ENCODE measurements at regions not wholly inside any gene's neighbourhood (a gene's known extent, or its start where the extent isn't known, plus 50 kb on each side); places are given as distances from the start of the nearest gene placed in this dataset.

- no peak for TF ChIP-seq ZFX (IDR thresholded peaks at IDR 0.05)
- TF ChIP-seq, protein P1, sequence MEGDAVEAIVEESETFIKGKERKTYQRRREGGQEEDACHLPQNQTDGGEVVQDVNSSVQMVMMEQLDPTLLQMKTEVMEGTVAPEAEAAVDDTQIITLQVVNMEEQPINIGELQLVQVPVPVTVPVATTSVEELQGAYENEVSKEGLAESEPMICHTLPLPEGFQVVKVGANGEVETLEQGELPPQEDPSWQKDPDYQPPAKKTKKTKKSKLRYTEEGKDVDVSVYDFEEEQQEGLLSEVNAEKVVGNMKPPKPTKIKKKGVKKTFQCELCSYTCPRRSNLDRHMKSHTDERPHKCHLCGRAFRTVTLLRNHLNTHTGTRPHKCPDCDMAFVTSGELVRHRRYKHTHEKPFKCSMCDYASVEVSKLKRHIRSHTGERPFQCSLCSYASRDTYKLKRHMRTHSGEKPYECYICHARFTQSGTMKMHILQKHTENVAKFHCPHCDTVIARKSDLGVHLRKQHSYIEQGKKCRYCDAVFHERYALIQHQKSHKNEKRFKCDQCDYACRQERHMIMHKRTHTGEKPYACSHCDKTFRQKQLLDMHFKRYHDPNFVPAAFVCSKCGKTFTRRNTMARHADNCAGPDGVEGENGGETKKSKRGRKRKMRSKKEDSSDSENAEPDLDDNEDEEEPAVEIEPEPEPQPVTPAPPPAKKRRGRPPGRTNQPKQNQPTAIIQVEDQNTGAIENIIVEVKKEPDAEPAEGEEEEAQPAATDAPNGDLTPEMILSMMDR (conservative IDR thresholded peaks at IDR 0.05) = no peak
Measured at GRCh38 chr7:7125963-7126362, 56.4 kb upstream of the C1GALT1 start.

DNA sequence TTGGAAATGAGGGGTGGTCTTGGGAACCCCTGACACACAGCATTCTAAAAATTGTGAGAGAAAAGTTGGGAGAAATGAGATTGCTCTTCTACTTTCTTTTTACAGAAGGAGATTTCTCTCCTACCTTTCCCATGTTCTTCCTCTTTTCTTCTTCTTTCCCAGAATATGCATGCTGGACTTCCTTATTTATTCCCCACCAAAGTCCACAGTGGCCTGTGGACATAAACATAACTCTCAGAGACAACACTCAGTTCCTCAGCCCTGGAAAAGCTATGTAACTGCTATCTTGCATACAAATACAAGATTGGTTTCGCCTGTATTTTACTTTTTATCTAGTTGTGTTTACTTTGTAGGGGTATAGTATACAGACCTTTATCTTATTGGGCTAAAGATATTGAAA, 54.6 kb upstream of the C1GALT1 start:
- TF ChIP-seq, protein P1 (conservative IDR thresholded peaks at IDR 0.05) = no peak
- no peak for TF ChIP-seq ZFX (IDR thresholded peaks at IDR 0.05)
- no peak overlapping the region for H3K27ac ChIP-seq

More at GRCh38 chr7:7125963-7126362, 56.4 kb upstream of the C1GALT1 start:
- H3K27ac ChIP-seq = no peak overlapping the region

DNA sequence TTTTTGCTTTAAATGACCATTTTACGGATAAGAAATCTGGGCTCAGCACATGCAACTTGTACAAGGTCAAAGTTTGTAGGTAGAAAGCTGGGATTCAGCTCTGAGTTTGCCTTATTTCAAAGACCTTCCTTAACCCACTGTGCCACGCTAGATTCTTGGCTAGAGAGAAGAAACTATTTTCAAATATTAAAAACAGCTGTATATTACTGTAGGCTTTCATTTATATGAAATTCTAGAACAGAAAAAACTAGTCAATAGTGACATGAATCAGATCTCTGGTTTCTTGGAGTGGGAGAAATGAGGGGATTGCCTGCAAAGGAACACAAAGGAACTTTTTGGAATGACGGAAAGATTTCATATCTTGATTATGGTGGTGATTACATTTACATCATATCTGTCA, 53.0 kb upstream of the C1GALT1 start:
- H3K27ac ChIP-seq = no peak overlapping the region
- TF ChIP-seq ZFX (IDR thresholded peaks at IDR 0.05) = no peak
- TF ChIP-seq, protein P1 (conservative IDR thresholded peaks at IDR 0.05) = no peak

- TF ChIP-seq, protein P1 (conservative IDR thresholded peaks at IDR 0.05) = no peak
- TF ChIP-seq ZFX (IDR thresholded peaks at IDR 0.05) = no peak
- H3K27ac ChIP-seq = no peak overlapping the region
Measured at GRCh38 chr7:7131273-7131672, 51.1 kb upstream of the C1GALT1 start.
